Hepatocyte (in vitro differentiated cells): ENCODE measurements at regions not wholly inside any gene's neighbourhood (a gene's known extent, or its start where the extent isn't known, plus 50 kb on each side); places are given as distances from the start of the nearest gene placed in this dataset.

Experiments used
- EZH2 ChIP-seq: fragments of 200-600 bp; sonication (generic); IDR thresholded peaks from 2 replicates; pipeline ENCODE4 v1.6.1; 2016; ENCODE audit warnings: antibody characterized with exemption, mild to moderate bottlenecking, borderline replicate concordance
- EZH2phosphoT487 ChIP-seq: fragments of 200-600 bp; sonication (generic); IDR thresholded peaks from one replicate; pipeline ENCODE4 v1.6.1; 2018; ENCODE audit warnings: antibody characterized with exemption, mild to moderate bottlenecking, low read depth, moderate library complexity; ENCODE audit not compliant: unreplicated experiment, severe bottlenecking
- TF ChIP-seq, protein P1 (sequence below): fragments of 200-600 bp; sonication (generic); IDR thresholded peaks from 2 replicates; pipeline ENCODE4 v1.5.1; 2016; ENCODE audit warnings: antibody characterized with exemption, mild to moderate bottlenecking; ENCODE audit not compliant: poor library complexity

DNA sequence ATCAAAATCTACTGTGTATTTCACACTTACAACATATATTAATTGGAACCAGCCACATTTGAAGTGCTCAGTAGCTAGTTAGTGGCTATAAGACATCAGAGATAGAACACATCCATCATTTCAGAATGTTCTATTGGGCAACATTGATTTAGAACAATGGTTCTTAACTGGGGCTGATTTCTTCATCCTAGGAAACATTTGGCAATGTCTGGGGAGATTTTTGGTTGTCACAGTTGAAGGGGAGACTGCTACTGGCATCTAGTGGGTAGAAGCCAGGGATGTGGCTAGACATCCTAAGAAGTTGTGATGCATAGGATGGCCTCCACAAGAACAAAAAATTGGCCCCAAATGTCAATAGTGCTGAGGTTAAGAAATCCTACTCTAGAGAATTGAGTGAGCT is 132.5 kb downstream of the OLIG3 start:
- TF ChIP-seq, protein P1, sequence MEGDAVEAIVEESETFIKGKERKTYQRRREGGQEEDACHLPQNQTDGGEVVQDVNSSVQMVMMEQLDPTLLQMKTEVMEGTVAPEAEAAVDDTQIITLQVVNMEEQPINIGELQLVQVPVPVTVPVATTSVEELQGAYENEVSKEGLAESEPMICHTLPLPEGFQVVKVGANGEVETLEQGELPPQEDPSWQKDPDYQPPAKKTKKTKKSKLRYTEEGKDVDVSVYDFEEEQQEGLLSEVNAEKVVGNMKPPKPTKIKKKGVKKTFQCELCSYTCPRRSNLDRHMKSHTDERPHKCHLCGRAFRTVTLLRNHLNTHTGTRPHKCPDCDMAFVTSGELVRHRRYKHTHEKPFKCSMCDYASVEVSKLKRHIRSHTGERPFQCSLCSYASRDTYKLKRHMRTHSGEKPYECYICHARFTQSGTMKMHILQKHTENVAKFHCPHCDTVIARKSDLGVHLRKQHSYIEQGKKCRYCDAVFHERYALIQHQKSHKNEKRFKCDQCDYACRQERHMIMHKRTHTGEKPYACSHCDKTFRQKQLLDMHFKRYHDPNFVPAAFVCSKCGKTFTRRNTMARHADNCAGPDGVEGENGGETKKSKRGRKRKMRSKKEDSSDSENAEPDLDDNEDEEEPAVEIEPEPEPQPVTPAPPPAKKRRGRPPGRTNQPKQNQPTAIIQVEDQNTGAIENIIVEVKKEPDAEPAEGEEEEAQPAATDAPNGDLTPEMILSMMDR, result no peak
- no peak for TF ChIP-seq EZH2phosphoT487
- no peak for TF ChIP-seq EZH2
